ENCODE measurements at regions not wholly inside any gene's neighbourhood (a gene's known extent, or its start where the extent isn't known, plus 50 kb on each side); places are given as distances from the start of the nearest gene placed in this dataset.

DNA sequence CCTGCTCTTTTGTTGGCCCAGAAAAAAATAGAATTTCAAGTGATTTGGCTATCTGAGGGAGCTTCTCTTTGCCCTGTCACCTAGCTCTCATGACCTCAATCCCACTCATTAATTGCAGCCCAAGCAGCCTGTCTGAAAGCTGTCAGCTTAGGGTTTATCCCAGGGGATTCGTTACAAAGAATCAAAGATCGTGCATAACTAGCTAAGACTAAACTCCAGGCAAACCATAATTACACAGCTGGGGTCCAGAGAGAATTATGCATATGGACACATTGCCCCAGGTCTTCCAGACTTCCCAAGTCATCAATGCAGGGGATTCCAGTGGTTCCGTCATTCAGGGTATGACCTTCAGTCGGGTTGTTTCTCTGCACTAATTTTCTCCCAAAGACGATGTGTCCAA, 91.6 kb upstream of the CBLB start:
- TF ChIP-seq, protein P1, sequence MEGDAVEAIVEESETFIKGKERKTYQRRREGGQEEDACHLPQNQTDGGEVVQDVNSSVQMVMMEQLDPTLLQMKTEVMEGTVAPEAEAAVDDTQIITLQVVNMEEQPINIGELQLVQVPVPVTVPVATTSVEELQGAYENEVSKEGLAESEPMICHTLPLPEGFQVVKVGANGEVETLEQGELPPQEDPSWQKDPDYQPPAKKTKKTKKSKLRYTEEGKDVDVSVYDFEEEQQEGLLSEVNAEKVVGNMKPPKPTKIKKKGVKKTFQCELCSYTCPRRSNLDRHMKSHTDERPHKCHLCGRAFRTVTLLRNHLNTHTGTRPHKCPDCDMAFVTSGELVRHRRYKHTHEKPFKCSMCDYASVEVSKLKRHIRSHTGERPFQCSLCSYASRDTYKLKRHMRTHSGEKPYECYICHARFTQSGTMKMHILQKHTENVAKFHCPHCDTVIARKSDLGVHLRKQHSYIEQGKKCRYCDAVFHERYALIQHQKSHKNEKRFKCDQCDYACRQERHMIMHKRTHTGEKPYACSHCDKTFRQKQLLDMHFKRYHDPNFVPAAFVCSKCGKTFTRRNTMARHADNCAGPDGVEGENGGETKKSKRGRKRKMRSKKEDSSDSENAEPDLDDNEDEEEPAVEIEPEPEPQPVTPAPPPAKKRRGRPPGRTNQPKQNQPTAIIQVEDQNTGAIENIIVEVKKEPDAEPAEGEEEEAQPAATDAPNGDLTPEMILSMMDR (IDR thresholded peaks at IDR 0.05): no peak
- no peak for TF ChIP-seq POLR2A (IDR thresholded peaks at IDR 0.05)

Measured in uterus (tissue), 2 donors.